ENCODE measurements at regions not wholly inside any gene's neighbourhood (a gene's known extent, or its start where the extent isn't known, plus 50 kb on each side); places are given as distances from the start of the nearest gene placed in this dataset.
A peak's percentile ranks its signal among the peaks of the same experiment; 100 is the strongest.
"Not testable (repeated sequence)": the region's sequence is repeated elsewhere in the genome, so short reads cannot be mapped to it uniquely, and the experiment has no call there.

GRCh38 chr2:132068407-132068806 lies 93.3 kb downstream of the ANKRD30BL start:
- not testable (repeated sequence) for DNase-seq

- DNase-seq, result not testable (repeated sequence)
Observed at GRCh38 chr2:132065391-132065790, 96.4 kb downstream of the ANKRD30BL start.

DNA sequence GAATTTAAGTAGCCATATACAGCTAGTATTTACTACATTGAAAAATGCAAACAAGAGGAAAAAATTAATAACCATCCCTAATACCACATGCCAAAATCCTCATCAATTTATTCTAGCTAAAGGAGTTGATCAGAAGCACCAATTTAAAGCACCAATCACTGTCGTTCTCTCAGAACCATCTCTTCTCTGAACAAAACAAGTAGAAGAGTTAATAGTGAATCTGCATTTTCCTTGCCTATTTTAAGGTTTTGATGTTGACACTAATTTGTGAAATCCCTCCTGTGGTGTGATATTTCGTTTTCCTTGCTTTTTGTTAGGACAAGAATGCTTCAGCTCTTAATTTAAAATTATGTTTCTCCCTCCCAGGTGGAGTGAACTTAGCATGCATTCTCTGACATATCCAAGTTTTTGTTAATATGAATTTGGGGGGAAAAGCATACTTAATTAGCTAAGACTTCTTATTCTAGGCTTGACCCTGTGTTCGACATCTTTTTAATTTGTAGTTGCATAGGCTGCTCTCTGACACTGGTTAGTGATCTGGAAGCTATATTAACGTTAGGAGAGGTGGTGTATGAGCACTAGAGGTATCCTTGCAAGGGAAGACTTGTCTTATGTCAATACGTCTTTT lies 122.0 kb downstream of the ANKRD30BL start:
- DNase-seq, result peak; percentile 2

DNA sequence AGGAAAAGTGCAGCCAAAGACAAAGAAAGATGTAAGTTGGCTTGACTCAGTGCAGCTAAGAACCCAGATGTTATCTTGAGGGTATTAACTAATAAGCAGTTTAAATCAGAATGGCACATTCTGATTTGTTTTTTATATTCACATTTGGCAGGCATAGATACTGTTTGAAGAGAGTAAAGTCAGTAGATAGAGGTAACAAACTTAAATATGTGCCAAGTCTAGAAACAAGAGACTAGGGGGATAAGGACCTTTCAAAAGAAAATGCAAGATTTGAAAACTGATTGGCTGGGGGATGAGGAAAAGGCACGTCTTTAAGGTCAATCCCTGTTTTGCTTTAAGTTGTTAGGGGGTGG lies 122.9 kb downstream of the ANKRD30BL start:
- DNase-seq, result not testable (repeated sequence)

DNA sequence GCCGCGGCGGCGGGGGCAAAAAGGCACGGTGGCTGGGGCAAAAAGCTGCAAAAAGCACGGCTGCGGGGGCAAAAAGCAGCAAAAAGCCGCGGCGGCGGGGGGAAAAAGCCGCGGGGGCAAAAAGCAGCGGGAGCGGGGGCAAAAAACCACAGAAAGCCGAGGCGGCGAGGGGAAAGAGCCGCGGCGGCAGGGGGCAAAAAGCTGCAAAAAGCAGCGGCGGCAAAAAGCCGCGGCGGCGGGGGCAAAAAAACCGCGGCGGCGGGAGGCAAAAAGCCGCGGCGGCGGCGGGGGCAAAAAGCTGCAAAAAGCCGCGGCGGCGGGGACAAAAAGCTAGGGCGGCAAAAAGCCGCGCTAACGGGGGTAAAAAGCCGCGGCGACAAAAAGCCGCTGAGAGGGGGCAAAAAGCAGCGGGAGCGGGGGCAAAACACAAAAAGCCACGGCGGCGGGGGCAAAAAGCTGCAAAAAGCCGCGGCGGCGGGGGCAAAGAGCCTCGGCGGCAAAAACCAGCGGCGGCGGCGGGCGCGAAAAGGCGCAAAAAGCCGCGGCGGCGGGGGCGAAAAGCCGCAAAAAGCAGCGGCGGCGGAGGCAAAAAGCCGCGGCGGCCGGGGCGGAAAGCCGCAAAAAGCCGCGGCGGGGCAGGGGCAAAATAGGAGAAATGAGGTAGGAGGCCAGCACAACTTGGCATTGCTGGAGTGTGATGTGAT lies 123.4 kb downstream of the ANKRD30BL start:
- DNase-seq, result peak; percentile 62

DNA sequence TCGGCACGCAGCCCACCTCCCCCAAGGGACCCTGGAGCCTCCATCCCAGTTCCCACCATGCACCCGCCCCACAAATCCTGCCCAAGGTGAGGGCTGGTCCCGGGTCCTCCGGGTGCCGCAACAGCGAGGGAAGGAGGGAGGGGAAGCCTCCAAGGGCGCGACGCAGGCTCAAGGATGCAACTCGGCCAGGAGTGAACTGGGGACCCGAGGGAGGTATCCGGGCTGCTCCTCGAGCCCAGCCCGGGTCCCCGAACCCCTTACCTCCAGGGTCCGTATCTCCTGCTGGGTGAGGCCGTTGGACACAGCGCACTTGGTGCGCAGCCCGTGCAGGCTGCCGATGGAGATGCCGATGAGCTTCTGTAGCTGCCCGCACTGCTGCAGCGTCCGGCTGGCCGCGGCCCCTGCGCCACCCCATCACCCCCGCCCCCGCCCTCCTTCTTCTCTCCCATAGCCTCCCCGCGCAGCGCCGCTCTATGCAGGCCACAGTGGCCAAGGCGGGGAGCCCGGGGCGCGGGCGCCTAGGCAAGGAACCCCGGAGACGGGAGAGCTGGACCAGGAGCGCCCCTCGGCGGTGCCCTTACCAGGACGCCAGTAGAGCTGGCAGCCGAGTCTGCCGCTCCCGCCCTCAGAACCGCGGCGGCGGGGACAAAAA lies 124.1 kb downstream of the ANKRD30BL start:
- DNase-seq, result peak; percentile 83

- DNase-seq, result no peak
Observed at GRCh38 chr2:132034646-132035045, 127.1 kb downstream of the ANKRD30BL start.

DNA sequence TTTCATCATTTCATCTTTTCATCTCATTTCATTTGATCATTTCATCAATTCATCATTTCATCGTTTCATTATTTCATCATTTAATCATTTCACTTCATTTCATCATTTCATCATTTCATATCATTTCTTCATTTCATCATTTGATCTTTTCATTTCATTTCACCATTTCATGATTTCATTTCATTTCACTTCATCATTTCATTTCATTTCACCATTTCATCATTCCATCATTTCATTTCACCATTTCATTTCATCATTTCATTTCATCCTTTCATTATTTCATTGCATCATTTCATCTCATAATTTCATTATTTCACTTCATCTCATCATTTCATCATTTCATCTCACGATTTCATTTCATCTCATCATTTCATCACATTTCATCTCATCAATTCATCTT lies 127.8 kb downstream of the ANKRD30BL start:
- peak; percentile 57 for DNase-seq

GRCh38 chr2:132033365-132033764 lies 128.4 kb downstream of the ANKRD30BL start:
- no peak for DNase-seq

DNA sequence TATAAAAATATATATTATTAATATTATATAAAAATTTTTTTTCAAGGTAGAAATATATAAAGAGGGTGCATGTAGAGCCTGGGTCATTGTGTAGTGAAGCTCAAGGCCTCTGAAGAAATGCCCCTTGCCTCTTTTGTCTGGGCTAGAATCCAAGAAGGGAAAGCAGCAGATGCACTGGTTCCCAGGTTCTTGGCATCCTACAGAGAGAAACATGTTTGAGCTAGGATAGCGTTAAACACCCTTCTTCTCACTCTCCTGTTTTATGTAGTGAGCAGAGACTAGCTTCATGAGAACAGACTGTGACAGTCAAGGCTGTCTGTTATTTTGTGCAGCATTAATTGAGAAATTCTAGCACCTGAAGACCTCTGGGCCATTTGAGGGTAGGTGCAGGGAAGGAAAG lies 149.7 kb downstream of the ANKRD30BL start:
- not testable (repeated sequence) for DNase-seq

DNA sequence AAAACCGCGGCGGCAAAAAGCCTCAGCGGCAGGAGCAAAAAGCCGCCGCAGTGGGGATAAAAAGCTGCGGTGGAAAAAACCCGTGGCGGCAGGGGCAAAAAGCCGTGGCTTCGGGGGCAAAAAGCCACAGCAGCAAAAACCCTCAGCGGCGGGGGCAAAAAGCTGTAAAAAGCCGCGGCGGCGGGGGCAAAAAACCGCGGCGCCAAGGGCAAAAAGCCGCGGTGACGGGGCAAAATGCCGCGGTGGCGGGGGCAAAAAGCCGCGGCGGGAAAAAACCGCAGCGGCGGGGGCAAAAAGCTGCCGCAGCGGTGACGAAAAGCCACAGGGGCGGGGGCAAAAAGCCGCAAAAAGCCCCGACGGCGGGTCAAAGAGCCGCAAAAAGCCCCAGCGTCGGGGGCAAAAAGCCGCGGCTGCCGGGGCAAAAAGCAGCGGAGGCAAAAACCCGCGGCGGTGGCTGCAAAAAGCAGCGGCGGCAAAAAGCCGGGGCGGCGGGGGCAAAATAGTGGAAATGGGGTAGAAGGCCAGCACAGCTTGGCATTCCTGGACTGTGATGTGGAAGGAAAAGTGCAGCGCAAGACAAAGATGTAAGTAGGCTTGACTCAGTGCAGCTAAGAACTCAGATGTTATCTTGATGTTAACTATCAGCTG lies 151.8 kb downstream of the ANKRD30BL start:
- peak; percentile 39 for DNase-seq

DNA sequence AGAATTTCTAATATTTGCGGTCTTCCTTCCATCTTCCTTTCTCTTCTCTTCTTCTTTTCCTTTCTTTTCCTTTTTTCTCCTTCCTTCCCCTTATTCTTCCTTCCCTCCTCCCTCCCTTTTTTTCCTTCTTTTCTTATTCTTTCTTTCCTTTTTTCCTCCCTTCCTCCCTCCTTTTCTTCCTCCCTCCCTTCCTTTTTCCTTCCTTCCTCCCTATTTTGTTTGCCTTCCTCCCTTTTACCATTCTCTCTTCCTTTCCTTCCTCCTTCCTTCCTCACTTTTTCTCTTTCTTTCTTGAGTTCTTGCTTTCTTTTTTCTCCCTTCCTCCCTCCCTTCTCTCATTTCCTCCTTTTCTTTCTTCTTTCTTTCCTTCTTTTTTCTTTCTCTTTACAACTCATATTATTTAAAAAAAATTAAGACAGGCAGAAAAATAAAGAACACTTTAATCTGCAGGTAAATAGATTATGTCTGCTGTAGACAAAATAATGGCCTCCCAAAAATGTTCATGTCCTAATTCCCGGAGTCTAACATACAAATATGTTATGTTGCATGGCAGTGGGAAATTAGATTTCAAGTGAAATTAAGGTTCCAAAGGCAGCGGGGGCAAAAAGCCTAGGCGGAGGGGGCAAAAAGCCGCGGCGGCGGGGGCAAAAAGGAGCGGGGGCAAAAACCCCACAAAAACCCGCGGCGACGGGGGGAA lies 152.4 kb downstream of the ANKRD30BL start:
- DNase-seq, result peak; percentile 34

DNA sequence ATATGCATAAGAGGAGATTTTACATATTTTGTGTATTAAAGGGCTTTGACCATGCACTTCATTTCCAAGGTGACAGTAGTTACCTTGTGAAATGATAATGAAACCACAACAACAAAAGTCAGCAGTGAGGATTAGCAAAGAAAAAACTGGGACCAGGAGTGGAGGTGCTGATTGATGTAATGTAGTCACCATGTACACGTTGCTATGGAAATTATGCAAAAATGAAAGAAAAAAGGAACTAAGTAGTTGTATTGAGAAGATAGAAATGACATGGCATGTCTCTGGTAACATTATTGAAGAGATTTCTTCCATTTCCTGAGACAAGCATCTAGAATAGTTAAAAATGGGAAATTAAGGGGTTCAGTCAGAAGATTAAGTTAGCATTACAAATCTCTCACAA lies 171.0 kb downstream of the ANKRD30BL start:
- DNase-seq, result not testable (repeated sequence)

GRCh38 chr2:131966671-131967070 lies 195.1 kb downstream of the ANKRD30BL start:
- not testable (repeated sequence) for DNase-seq

- DNase-seq, result no peak
Observed at GRCh38 chr2:131966256-131966655, 195.5 kb downstream of the ANKRD30BL start.

- DNase-seq, result peak; percentile 7
Observed at GRCh38 chr2:131958019-131958609, 203.6 kb downstream of the ANKRD30BL start.

DNA sequence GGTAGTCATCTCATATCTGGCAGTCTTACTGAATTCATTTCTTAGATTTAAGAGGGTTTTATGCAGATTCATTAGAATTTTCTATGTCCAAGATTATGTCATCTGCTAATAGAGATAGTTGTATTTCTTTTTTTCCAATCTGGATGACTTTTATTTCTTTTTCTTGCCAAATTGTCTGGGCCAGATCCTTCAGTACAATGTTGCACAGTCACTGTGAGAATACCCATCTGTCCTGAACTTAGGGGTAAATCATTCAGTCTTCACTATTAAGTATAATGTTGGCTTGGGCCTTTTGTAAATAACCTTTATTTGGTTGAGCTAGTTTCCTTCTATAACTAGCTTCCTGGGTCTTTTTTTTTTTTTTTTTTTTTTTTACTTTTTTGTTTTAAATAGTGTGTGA lies 213.1 kb downstream of the ANKRD30BL start:
- DNase-seq, result not testable (repeated sequence)

- DNase-seq, result not testable (repeated sequence)
Observed at GRCh38 chr2:131923287-131923686, 238.5 kb downstream of the ANKRD30BL start.

- DNase-seq, result peak; percentile 1
Observed at GRCh38 chr2:131922854-131923253, 238.9 kb downstream of the ANKRD30BL start.
